ENCODE measurements at regions not wholly inside any gene's neighbourhood (a gene's known extent, or its start where the extent isn't known, plus 50 kb on each side); places are given as distances from the start of the nearest gene placed in this dataset.

DNA sequence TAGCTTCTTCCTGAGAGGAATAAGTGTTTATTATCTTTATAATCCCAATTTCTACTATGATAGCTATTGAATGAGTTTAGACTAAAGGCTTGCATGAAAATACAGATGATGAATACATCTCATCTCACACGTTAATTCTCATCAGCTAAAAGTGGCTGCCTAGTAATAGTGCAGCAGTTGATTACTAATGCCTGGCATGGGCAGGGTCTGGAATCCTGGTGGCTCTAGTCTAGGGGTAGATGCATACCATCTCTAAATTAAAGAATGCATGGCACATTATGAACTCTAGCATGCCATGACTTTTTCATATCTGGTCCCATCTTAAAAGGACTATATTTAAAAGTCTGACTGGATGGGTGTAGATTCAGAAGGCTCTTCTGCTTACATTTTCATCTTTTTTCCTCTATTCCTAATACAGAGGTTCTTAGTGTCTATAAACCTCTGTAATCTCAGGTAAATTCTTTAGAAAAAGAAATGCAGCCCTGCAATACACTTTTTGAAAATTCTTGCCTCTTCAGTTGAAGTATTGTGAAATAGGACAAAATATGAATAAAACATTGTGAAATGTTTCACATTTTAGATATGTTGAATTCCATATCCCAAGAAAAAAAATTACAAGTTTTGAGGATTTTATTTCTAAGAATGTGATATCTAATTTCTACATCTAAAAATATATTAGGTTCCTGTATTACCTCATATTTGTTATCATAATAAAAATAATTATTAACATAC is 187.6 kb downstream of the C11orf87 start:
- no peaks in the 10 kb centered on the region for H3K9me3 ChIP-seq
- no peak overlapping the region for H3K4me3 ChIP-seq
- no peak for TF ChIP-seq CTCF (IDR thresholded peaks at IDR 0.05)
- intact Hi-C loops (cut with DNase I), result no loop called here
- no peaks in the 10 kb centered on the region for H3K36me3 ChIP-seq
- H3K9ac ChIP-seq (ENCODE audit: low read depth in 2 of 2, low read length in 2 of 2), result no peak overlapping the region
- no peaks in the 10 kb centered on the region for H3K4me1 ChIP-seq
- no peaks in the 10 kb centered on the region for H3K27me3 ChIP-seq
- no peak overlapping the region for H3K27ac ChIP-seq
- DNase-seq, result no peak

GRCh38 chr11:109612496-109612895 is 190.5 kb downstream of the C11orf87 start:
- Histone ChIP-seq H3K9ac (ENCODE audit: low read depth in 2 of 2, low read length in 2 of 2) (no peak overlapping the region), H3K4me3 (no peak overlapping the region), H3K4me1 (no peaks in the 10 kb centered on the region), H3K9me3 (no peaks in the 10 kb centered on the region), H3K36me3 (no peaks in the 10 kb centered on the region), H3K27me3 (no peaks in the 10 kb centered on the region), H3K27ac (no peak overlapping the region)
- intact Hi-C loops (cut with DNase I), result no loop called here
- no peak for TF ChIP-seq CTCF (IDR thresholded peaks at IDR 0.05)
- no peak for DNase-seq

GRCh38 chr11:109619498-109619897 is 197.5 kb downstream of the C11orf87 start:
- DNase-seq, result no peak
- intact Hi-C loops (cut with DNase I), result no loop called here
- H3K9me3 ChIP-seq, result no peaks in the 10 kb centered on the region

GRCh38 chr11:109629734-109630133 is 207.7 kb downstream of the C11orf87 start:
- TF ChIP-seq CTCF (IDR thresholded peaks at IDR 0.05), result no peak
- H3K36me3 ChIP-seq, result no peaks in the 10 kb centered on the region
- intact Hi-C loops (cut with DNase I), result no loop called here
- H3K9ac ChIP-seq (ENCODE audit: low read depth in 2 of 2, low read length in 2 of 2), result no peak overlapping the region
- no peaks in the 10 kb centered on the region for H3K4me1 ChIP-seq
- H3K27ac ChIP-seq, result no peak overlapping the region
- no peaks in the 10 kb centered on the region for H3K9me3 ChIP-seq
- no peaks in the 10 kb centered on the region for H3K27me3 ChIP-seq
- DNase-seq, result no peak
- no peak overlapping the region for H3K4me3 ChIP-seq

More at GRCh38 chr11:109619498-109619897, 197.5 kb downstream of the C11orf87 start:
- Histone ChIP-seq H3K4me3 (no peak overlapping the region), H3K4me1 (no peaks in the 10 kb centered on the region), H3K36me3 (no peaks in the 10 kb centered on the region), H3K27ac (no peak overlapping the region), H3K27me3 (no peaks in the 10 kb centered on the region), H3K9ac (ENCODE audit: low read depth in 2 of 2, low read length in 2 of 2) (no peak overlapping the region)
- no peak for TF ChIP-seq CTCF (IDR thresholded peaks at IDR 0.05)

DNA sequence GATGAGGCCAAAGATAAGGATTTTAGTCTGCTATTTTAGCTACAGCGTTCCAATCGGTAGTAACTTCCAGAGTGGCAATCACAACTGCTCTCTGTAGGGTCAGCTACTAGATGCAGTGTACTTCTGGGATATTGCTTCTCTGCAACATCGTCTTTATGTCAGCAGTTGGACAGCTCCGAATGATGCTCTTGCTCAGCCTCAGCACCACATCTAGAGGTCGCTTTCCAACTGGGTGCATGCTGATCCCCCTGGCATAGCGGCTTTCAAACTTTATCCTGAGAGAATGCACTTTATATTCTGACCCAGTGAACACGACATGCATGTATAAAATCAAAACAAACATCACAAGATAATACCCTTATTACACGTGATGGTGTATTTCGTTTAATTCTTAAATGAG is 219.6 kb downstream of the C11orf87 start:
- no peak for TF ChIP-seq CTCF (IDR thresholded peaks at IDR 0.05)
- no peaks in the 10 kb centered on the region for H3K36me3 ChIP-seq
- no peaks in the 10 kb centered on the region for H3K27me3 ChIP-seq
- no peaks in the 10 kb centered on the region for H3K9me3 ChIP-seq
- no peak overlapping the region for H3K4me3 ChIP-seq
- intact Hi-C loops (cut with DNase I), result no loop called here
- H3K4me1 ChIP-seq, result no peaks in the 10 kb centered on the region
- H3K27ac ChIP-seq, result no peak overlapping the region
- DNase-seq, result no peak
- no peak overlapping the region for H3K9ac ChIP-seq (ENCODE audit: low read depth in 2 of 2, low read length in 2 of 2)
